ENCODE measurements at regions not wholly inside any gene's neighbourhood (a gene's known extent, or its start where the extent isn't known, plus 50 kb on each side); places are given as distances from the start of the nearest gene placed in this dataset.

- no peak for TF ChIP-seq CTCF (conservative IDR thresholded peaks at IDR 0.05; ENCODE audit: low read length)
- TF ChIP-seq EZH2phosphoT487 (IDR thresholded peaks at IDR 0.05; ENCODE audit: borderline replicate concordance, low read depth, low read length), result no peak
Measured at GRCh38 chr1:87683196-87683956, 354.7 kb downstream of the LMO4 start.

All from OCI-LY7 (cell line).